ENCODE measurements at regions not wholly inside any gene's neighbourhood (a gene's known extent, or its start where the extent isn't known, plus 50 kb on each side); places are given as distances from the start of the nearest gene placed in this dataset.

- Mint-ChIP-seq H3K27ac (no peak overlapping the region), H3K4me1 (peaks cover 3% of the 10 kb centered on the region), H3K4me3 (no peak overlapping the region), H3K27me3 (ENCODE audit: low read depth in 3 of 3) (peaks cover 2 to 4% (median 3%) of the 10 kb centered on the region in 3 donors), H3K9me3 (no peaks in the 10 kb centered on the region), H3K36me3 (no peaks in the 10 kb centered on the region)
- Histone ChIP-seq H3K27ac (ENCODE audit: low read depth in 1 of 2, low read length in 2 of 2) (no peak overlapping the region), H3K36me3 (replicated peaks in 1 of 2; ENCODE audit: control insufficient read depth in 1 of 2, insufficient read depth in 2 of 2, low read length in 2 of 2) (no peaks in the 10 kb centered on the region), H2AFZ (ENCODE audit: insufficient read depth, low read depth, low read length, poor library complexity, severe bottlenecking) (no peak overlapping the region), H3K9ac (ENCODE audit: insufficient read depth, low read length, poor library complexity, severe bottlenecking) (no peak overlapping the region), H3K79me2 (ENCODE audit: insufficient read depth, low read length) (no peaks in the 10 kb centered on the region), H4K20me1 (ENCODE audit: insufficient read depth, low read length) (no peaks in the 10 kb centered on the region), H3K4me2 (replicated peaks; ENCODE audit: extremely low read depth, low read length, poor library complexity, severe bottlenecking) (no peak overlapping the region), H3K4me3 (replicated peaks in 1 of 3; ENCODE audit: low read depth in 2 of 3, low read length in 3 of 3) (no peak overlapping the region), H3K27me3 (ENCODE audit: control insufficient read depth in 2 of 2, insufficient read depth in 2 of 2, low read length in 2 of 2) (no peaks in the 10 kb centered on the region), H3K9me3 (replicated peaks in 1 of 2; ENCODE audit: control insufficient read depth in 1 of 2, insufficient read depth in 1 of 2, low read length in 2 of 2) (no peaks in the 10 kb centered on the region), H3K4me1 (ENCODE audit: control insufficient read depth in 1 of 2, insufficient read depth in 2 of 2, low read length in 2 of 2) (no peaks in the 10 kb centered on the region)
- no peak for TF ChIP-seq CTCF (IDR thresholded peaks at IDR 0.05)
- 50% methylated on average over 1 of the region's 4 CpGs for WGBS (ENCODE audit: insufficient coverage)
- intact Hi-C loops (cut with micrococcal nuclease) = no loop called here
- no peak for DNase-seq
Measured at GRCh38 chr3:24586920-24587319, 92.3 kb upstream of the THRB start.

- Histone ChIP-seq H3K27me3 (ENCODE audit: control insufficient read depth in 2 of 2, insufficient read depth in 2 of 2, low read length in 2 of 2) (no peaks in the 10 kb centered on the region), H3K4me1 (ENCODE audit: control insufficient read depth in 1 of 2, insufficient read depth in 2 of 2, low read length in 2 of 2) (no peaks in the 10 kb centered on the region), H3K79me2 (ENCODE audit: insufficient read depth, low read length) (no peaks in the 10 kb centered on the region), H3K36me3 (replicated peaks in 1 of 2; ENCODE audit: control insufficient read depth in 1 of 2, insufficient read depth in 2 of 2, low read length in 2 of 2) (no peaks in the 10 kb centered on the region), H3K9me3 (replicated peaks in 1 of 2; ENCODE audit: control insufficient read depth in 1 of 2, insufficient read depth in 1 of 2, low read length in 2 of 2) (no peaks in the 10 kb centered on the region), H3K4me3 (replicated peaks in 1 of 3; ENCODE audit: low read depth in 2 of 3, low read length in 3 of 3) (no peak overlapping the region), H4K20me1 (ENCODE audit: insufficient read depth, low read length) (no peaks in the 10 kb centered on the region), H3K4me2 (replicated peaks; ENCODE audit: extremely low read depth, low read length, poor library complexity, severe bottlenecking) (no peak overlapping the region), H3K27ac (ENCODE audit: low read depth in 1 of 2, low read length in 2 of 2) (no peak overlapping the region), H3K9ac (ENCODE audit: insufficient read depth, low read length, poor library complexity, severe bottlenecking) (no peak overlapping the region), H2AFZ (ENCODE audit: insufficient read depth, low read depth, low read length, poor library complexity, severe bottlenecking) (no peak overlapping the region)
- no peak overlapping the region for H3K4me3 Mint-ChIP-seq
- no peak for TF ChIP-seq CTCF (IDR thresholded peaks at IDR 0.05)
- H3K9me3 Mint-ChIP-seq = no peaks in the 10 kb centered on the region
- intact Hi-C loops (cut with micrococcal nuclease) = no loop called here
- no peak for DNase-seq
- H3K4me1 Mint-ChIP-seq = peaks cover 3% of the 10 kb centered on the region
- WGBS (ENCODE audit: insufficient coverage) = no CpG with 5 or more reads among the region's 6 CpGs
- H3K27me3 Mint-ChIP-seq (ENCODE audit: low read depth in 3 of 3) = peaks cover 2 to 5% (median 4%) of the 10 kb centered on the region in 3 donors
- H3K36me3 Mint-ChIP-seq = no peaks in the 10 kb centered on the region
- no peak overlapping the region for H3K27ac Mint-ChIP-seq
Measured at GRCh38 chr3:24588629-24589512, 94.2 kb upstream of the THRB start.

All from CD14-positive monocyte (primary cell).